ENCODE measurements at regions not wholly inside any gene's neighbourhood (a gene's known extent, or its start where the extent isn't known, plus 50 kb on each side); places are given as distances from the start of the nearest gene placed in this dataset.

DNA sequence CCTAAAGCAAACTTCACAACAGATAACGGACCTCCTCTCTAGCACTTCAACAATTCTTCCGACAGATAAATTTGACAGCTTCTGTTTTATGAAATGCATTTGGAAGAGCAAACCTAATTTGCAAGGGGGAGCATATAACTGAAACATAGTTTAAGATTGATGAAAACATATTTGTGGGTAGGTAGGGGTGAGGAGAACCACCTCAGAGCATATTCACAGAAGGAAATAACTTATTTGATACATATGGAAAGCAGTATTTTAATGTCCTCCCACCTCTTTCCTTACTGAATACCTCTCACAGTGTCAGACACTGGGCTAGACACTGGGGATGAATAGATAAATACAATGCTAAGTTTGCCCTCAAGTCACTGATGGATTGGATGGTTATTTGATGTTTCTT, 384.8 kb downstream of the MAT2B start:
- TF ChIP-seq CTCF (IDR thresholded peaks at IDR 0.05) = no peak
- no peak for TF ChIP-seq POLR2A (IDR thresholded peaks at IDR 0.05)

Data from thyroid gland (tissue), 4 donors.